AML-193 (cell line): ENCODE measurements at regions not wholly inside any gene's neighbourhood (a gene's known extent, or its start where the extent isn't known, plus 50 kb on each side); places are given as distances from the start of the nearest gene placed in this dataset.

Source experiments
- DNase-seq, 2 experiments: peaks; one replicate each; lab custom pipeline; 2025; lab: John Stamatoyannopoulos, UW

- no peak for DNase-seq
Observed at GRCh38 chr2:18723219-18723618, 133.8 kb upstream of the NT5C1B start.

GRCh38 chr2:18722101-18722500, 132.7 kb upstream of the NT5C1B start:
- no peak for DNase-seq

GRCh38 chr2:18721038-18721922, 131.9 kb upstream of the NT5C1B start:
- no peak for DNase-seq

- DNase-seq: no peak
Observed at GRCh38 chr2:18719978-18720775, 130.8 kb upstream of the NT5C1B start.

- no peak for DNase-seq
Observed at GRCh38 chr2:18708203-18708715, 118.9 kb upstream of the NT5C1B start.

- no peak for DNase-seq
Observed at GRCh38 chr2:18706001-18706400, 116.6 kb upstream of the NT5C1B start.

- DNase-seq: no peak
Observed at GRCh38 chr2:18704276-18704675, 114.9 kb upstream of the NT5C1B start.

- DNase-seq: no peak
Observed at GRCh38 chr2:18703555-18703954, 114.2 kb upstream of the NT5C1B start.

GRCh38 chr2:18701981-18702380, 112.6 kb upstream of the NT5C1B start:
- DNase-seq: no peak

- no peak for DNase-seq
Observed at GRCh38 chr2:18701546-18701945, 112.2 kb upstream of the NT5C1B start.

- DNase-seq: no peak
Observed at GRCh38 chr2:18690342-18690741, 101.0 kb upstream of the NT5C1B start.

- DNase-seq: no peak
Observed at GRCh38 chr2:18684206-18685038, 95.1 kb upstream of the NT5C1B start.

GRCh38 chr2:18682681-18683080, 93.3 kb upstream of the NT5C1B start:
- DNase-seq: no peak

- no peak for DNase-seq
Observed at GRCh38 chr2:18677280-18677679, 87.9 kb upstream of the NT5C1B start.

GRCh38 chr2:18674309-18674708, 84.9 kb upstream of the NT5C1B start:
- no peak for DNase-seq

- no peak for DNase-seq
Observed at GRCh38 chr2:18671363-18671762, 82.0 kb upstream of the NT5C1B start.

GRCh38 chr2:18668221-18668620, 78.9 kb upstream of the NT5C1B start:
- DNase-seq: no peak

GRCh38 chr2:18664421-18664820, 75.1 kb upstream of the NT5C1B start:
- no peak for DNase-seq

GRCh38 chr2:18663861-18664260, 74.5 kb upstream of the NT5C1B start:
- no peak for DNase-seq

- no peak for DNase-seq
Observed at GRCh38 chr2:18662689-18663088, 73.3 kb upstream of the NT5C1B start.

GRCh38 chr2:18659915-18660314, 70.5 kb upstream of the NT5C1B start:
- no peak for DNase-seq

- DNase-seq: no peak
Observed at GRCh38 chr2:18656048-18656447, 66.7 kb upstream of the NT5C1B start.
